Kidney tubule cell (primary cell): ENCODE measurements at regions not wholly inside any gene's neighbourhood (a gene's known extent, or its start where the extent isn't known, plus 50 kb on each side); places are given as distances from the start of the nearest gene placed in this dataset.
"Not testable (repeated sequence)": the region's sequence is repeated elsewhere in the genome, so short reads cannot be mapped to it uniquely, and the experiment has no call there.

Experiments used
- DNase-seq: peaks from one replicate; pipeline ENCODE4 v3.0.0-alpha.2; 2018; ENCODE audit warnings: low spot score

DNA sequence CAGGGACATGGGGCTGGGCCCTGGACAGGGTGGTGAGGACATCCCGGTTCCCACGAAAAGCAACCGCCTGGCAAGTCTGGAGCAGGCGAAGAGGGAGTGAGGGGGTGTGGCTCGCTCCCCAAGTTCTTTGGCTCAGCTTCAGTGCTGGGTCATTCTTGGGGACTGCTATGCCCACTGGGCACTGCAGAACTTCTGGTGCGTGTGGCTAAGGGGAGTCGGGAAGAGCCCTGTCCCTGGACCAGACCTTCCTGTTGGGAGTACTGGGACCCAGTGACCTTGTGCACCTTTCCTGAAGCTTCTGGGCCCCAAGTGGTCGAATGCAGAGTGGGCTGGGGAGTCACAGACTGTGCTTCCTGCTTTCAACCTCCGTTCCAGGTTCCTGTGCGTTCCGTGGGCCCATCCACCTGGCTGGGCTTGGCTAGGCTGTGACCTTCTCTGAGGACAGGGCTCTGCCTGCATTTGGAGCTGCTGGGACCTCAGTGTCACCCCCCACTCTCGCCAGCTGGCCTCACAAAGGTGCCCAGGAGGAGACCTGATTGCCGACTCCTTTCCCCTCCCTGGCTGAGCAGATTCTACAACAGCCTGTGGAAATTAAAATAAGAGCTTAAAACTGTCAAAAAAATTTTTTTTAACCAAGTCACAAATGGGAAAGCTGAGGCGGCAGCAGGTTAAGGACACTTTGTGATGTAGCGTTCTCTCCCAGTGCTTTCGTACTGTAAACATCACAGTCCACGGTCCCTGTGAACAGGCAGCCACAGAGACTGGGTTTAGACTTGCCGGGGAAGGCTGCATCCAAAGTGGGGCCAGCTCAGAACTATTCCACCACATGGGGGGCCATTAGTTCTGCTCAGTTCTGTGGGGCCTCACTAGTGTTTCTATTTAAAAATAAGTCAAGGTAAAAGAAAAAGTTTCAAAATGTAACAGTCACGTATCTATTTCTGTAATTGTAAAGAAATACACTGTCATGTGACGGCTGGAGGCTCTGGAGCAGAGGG is 63.8 kb upstream of the WNT7B start:
- DNase-seq: no peak

DNA sequence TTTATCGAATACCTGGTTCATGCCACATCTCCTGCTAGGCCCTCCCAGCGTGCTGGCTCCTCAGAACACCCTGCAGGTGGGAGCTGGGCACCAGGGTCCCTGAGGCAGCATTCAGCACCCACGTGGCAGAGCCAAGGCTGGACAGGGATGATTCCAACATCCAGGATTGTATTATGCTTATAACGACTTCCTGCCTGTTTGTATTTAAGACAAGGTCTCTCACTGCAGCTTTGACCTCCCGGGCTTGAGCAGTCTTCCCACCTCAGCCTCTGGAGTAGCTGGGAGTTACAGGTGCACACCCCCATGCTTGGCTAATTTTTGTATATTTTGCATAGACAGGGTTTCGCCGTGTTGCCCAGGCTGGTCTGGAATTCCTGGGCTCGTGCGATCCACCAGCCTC is 64.7 kb upstream of the WNT7B start:
- DNase-seq: peak; percentile 52

DNA sequence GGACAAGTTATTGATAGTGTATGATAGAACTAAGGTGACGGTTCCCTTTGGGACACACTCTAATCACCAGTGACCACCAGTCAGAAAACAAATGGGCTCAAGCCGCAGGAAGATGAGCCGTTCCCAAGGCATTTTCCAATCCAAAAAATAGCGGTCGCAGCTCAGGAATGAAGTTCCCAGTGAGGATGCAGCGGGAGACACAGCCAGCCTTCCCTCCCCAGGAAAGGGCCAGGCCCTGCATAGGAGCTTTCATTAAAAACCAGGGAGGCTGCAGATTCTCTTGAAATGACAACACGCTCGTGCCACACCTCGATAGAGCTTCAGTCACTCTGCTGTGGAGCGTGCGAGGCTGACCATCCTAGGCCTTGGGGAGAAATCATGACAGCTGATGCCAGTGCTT is 65.8 kb upstream of the WNT7B start:
- peak; percentile 62 for DNase-seq

DNA sequence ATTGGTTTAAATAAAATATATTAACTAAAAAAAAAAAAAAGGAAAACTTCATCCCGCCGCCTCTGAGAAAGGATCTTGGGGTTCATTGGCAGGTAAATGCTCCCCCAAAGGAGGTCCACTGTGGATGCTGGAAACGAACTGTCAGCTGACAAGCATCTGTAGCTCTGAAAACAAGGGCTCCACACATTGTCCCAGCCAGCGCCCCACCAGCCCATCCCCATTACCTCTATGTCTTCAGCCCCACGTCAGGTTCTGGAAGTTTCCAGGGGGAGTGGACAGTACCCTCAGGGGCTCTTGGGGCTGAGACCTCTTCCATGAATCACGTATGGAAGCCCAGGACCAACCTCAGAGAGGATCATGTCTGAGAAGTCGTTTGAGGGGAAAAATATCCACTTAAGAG is 66.4 kb upstream of the WNT7B start:
- DNase-seq: no peak

DNA sequence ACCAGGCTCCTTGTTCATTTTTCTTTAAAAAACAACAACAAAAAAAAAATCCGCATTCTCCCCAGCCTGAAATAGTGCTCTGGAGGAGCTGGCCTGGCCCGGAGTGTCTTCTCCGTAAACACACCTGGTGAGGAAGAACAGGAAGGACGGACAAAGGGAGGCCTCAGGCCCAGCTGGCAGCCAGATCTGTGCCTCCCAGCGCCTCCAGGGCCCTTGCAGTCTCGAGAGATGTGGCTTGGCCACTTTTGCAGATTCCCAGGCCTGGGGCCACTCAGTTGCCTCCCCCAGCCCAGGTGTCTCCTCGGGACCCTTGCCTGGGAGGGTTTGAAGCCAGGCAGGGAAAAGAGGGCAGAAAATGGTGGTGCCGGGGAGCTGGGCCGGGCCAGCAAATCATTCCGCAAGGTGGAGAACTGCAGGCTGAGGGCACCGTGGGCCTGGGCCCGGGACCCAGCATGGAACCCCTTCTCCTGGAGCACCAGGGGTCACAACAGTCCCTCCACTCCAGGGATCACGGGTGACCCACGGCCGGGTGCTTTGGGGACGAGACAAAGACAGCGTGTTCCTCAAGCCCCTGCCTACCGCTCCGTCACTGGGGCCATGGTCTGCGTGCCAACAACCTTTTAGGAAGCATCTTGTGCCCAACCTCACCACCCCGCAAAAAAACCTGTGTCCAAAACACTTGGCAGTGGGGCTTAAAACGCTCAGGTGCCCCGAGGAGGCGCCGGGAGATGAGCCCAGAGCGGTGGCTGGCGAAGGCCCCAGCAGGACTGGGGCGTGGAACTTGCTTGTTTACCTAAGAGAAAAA is 67.1 kb upstream of the WNT7B start:
- DNase-seq: peak; percentile 60

DNA sequence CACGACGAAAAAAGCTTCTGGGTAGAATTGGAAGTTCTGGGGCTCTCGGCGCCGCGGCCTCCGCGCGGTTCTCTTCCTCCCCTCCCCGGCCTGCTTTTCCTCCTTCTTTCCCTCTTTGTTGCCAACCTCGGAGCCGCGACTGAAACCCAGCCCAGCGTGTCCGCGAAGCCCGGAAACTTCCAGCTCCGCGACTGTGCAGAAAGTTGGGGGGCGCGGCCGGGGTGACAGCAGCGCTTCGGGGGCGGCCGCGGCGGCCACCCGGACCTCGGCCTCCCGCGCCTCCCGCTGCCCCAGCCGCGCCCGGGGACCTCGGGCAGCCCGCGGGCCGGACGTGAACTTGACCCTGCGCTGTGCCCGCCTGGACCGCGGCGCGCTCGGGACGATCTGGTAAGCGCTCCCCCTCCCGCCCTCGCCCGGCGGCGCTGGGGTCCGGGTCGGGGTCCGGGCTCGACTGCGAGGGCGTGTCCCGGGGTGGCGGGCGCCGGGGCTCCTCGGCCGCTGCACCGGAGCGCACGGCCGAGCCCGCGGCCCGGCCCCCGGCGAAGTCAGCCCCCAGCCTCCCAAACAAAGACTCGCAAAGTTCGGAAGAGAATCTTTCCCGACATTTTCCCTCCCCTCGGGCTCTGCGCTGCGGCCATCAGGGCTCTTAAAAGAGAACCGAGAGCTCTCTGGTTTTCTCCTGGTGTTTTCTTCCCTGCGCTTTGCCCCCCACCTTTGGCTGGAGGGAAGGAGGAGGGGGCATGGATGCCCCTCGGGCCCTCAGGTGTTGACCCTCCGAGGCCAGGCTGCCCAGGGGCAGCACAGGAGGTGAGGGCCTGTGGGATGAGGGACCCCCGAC is 67.9 kb upstream of the WNT7B start:
- peak; percentile 45 for DNase-seq

DNA sequence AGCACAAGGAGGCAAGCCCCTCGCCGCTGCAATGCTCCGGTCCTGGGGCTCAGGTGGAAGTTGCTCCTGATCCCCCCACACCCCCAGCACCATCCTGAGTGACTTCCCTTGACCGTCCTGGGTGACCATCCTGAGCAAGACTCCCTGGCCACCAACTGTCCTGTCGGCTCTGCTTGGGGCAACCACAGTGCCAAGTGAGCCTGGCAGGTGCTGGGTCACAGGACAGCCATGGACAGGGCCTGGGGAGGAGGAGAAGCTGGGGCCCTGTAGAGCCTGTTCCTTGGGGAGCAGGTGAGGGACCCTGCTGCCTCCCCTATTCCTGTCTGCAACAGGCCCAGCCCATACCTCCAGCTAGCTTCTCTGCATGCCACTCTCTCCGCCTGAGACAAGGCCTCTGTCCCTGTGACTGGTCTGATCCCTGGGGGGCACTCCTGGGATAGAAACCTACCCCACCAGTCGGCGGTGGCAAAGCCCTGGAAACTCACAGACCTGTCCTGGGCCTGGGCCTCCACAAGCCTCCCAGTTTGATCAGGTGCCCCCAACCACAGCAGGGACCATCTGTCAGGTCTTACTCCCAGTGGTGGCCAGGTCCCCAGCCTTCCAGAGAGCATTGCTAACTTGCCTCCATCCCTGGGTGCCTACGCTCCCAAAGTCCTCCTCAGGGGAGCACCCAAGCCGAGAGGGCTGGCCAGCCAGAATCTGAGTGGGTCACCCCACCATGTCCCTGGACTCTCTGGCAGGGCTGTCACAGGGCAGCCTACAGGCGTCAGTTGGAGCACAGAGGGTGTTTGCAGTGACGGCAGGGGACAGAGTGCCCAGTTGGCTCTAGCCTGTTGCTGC is 68.7 kb upstream of the WNT7B start:
- DNase-seq: no peak

DNA sequence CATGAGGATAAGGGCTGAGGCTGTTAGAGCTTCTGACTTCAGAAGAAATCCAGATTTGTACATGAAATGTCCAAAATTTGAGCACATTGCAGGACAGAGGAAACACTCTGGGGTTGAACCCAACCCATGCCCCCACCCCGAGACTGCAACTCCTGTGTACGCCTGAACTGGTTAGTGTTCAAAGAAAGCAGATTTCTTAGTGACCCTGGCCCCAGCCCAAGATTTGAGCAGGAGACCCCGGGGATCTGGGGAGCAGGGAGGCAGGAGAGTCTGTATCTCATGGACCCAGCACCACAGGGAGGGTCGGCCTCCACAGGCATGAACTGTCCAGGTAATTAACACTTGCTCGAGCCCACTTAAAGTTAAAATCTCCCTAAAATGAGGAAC is 69.3 kb upstream of the WNT7B start:
- DNase-seq: no peak

DNA sequence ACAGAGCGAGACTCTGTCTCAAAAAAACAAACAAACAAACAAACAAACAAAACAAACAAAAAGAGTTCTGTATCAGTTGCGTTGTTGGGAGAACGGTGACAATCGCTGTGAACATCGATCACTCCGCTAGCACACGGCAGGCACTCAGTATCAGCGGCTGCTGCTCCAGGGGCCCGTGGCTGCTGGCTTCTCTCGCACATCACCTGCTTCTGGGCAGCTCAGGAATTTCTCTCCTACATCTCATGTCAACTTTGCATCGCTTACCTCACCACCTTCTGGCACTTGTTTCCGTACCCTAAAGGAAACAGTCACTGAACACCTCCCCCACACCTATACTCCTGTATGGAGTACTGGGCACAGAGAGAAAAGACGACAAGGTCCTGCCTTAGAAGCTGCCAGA is 70.3 kb upstream of the WNT7B start:
- no peak for DNase-seq

DNA sequence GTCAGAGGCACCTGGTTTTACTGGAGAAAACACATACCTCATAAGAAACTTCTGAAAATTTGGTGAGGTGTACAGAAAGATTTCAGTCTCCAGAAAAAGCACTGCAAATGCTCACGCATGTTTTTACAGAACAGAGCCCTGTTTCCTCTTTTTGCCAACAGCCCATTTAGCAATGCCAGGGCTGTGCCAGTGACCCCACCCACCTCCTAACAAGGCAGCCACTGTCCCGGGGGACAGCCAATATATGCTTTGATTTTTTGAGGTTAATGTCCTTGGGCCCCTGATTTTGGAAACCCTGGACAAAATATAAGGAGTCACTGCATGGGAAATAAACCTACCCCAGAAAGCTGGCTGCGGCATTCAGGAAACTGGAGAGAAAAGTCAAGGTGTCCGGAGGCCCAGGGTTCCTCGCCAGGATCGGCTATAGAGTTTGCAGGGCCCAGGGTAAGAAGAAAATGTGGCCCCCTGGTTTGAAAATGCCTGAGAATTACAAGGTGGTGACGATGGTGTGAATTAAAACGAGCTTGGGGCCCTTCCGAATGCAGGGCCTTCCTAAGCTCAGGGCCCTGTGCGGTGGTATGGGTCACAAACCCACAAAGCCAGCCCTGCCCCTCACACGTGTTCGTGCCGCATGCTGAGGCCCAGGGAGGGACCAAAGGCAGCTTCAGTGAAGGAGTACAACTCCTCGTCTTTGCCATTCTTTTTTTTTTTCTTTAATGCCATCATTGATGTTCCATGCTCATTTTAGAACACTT is 71.1 kb upstream of the WNT7B start:
- DNase-seq: no peak

DNA sequence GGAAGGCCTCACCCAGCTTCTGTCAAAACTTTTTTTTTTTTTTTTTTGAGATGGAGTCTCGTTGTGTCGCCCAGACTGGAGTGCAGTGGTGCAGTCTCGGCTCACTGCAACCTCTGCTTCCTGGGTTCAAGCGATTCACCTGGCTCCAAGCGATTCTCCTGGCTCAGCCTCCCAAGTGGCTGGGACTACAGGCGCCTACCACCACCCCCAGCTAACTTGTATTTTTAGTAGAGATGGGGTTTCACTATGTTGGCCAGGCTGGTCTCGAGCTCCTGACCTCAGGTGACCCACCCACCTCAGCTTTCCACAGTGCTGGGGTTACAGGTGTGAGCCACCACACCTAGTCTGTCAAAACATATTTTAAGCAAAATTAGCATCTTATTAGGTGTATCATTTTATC is 71.7 kb upstream of the WNT7B start:
- DNase-seq: not testable (repeated sequence)

DNA sequence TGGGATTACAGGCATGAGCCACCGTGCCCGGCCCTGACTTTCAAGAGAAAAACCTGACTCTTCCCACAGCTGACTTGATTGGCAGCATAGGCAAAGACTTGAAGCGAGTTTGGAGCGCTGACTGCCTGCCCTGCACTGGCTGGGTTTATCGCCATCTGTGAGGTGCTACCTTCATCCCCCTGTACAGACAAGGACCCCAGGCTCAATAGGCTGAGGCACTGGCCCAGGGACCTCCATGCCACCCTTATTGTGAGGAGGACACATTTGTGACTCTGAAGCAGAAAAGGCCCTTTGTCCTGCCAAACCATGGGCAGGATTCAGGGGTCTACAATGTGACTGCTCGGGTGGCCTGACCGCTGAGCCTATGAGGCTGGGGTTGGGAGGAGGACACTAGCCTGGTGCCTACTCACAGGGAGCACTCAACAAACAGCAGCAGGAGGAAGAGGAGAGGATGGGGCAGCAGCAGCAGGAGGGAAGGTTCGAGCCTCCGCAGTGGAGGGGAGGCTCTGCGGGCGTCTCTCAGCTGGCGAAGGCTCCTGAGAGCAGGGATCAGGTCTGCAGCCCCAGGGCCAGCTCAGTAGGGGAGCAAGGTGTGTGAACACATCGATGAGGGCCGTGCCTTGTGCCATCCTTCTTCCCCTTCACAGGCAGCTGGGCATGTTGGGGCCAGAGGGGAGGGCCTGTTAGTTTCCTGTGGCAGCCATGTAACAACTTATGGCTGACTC is 72.9 kb upstream of the WNT7B start:
- no peak for DNase-seq

DNA sequence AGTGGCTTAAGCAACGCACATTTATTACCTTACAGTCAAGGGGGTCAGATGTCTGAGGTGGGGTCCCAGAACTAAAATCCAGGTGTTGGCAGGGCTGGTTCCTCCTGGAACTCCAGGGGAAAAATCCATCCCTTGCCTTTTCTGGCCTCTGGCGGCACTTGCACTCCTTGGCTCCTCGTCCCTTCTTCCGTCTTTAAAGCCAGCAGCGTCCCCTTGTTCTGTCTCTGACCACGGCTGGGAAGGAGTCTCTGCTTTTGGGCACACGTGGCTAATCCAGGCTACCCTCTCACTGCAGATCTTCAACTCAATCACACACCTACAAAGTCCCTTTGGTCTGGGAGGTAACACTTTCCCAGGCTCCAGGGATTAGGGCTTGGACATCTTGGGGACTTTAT is 73.5 kb upstream of the WNT7B start:
- DNase-seq: no peak

DNA sequence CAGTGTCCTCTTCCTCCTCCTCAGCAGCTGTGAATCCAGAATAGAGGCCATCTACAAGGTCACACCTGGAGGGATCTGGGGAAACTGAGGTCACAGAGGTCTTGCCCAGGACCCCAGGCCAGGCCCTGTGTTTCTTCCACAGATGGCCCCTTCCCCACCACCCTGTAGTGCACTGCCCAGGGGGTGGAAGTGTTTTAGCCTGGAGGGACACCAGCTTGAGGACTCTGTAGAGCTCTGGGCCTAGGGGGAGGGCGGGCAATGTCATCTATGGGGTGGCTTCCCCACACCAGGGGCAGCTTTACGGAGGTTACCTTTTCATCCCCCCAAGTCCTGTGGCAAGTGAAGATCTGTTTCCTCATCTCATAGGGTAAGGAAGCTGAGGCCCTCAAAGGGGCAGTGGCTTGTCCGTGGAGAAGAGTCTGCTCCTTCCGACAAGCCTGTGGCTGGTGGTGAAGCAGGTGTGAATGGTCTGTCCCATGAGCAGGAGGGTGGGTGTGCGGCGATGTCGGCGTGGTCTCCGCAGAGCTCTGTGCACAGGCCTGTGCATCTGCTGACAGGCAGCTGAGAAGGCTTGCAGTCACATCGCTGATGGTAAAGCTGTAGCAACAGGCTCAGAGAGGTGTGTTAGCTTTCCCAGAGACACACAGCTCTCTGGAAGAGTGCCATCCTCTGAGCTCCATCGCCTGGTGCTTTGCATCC is 74.1 kb upstream of the WNT7B start:
- no peak for DNase-seq

DNA sequence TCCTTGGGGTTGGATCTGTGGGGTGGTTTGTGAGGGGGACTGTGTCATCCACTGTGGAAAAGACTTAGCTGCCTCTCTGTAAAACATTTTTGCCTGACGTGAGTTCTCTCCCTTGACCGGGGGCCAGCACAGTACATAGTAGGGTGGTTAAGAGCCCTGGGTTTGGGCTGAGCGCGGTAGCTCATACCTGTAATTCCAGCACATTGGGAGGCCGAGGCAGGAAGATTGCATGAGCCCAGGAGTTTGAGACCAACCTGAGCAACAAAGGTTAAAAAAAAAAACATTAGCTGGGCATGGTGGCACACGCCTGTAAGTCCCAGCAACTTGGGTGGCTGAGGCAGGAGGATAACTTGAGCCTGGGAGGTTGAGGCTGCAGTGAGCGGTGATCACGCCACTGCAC is 74.7 kb upstream of the WNT7B start:
- DNase-seq: no peak

DNA sequence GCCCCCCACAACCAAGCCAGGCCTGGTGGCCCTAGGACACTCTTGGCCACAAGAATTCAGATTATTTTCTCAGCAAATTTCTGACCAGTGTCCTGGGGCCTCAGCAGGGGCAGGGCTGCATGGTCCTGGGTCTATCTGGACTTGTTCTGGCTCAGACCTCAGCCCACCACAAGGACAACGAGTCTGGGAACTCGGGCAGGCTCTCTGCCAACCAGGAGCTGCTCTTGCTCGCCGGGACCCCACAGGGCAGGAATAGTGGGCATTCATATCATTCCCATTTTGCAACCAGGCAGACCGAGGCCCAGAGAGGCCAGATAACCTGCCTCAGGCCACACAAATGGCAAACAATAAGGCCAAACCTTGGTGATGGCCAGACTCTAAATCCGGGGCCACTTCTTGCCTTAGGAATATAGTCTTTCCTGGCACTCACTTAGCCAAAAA is 75.4 kb upstream of the WNT7B start:
- no peak for DNase-seq

DNA sequence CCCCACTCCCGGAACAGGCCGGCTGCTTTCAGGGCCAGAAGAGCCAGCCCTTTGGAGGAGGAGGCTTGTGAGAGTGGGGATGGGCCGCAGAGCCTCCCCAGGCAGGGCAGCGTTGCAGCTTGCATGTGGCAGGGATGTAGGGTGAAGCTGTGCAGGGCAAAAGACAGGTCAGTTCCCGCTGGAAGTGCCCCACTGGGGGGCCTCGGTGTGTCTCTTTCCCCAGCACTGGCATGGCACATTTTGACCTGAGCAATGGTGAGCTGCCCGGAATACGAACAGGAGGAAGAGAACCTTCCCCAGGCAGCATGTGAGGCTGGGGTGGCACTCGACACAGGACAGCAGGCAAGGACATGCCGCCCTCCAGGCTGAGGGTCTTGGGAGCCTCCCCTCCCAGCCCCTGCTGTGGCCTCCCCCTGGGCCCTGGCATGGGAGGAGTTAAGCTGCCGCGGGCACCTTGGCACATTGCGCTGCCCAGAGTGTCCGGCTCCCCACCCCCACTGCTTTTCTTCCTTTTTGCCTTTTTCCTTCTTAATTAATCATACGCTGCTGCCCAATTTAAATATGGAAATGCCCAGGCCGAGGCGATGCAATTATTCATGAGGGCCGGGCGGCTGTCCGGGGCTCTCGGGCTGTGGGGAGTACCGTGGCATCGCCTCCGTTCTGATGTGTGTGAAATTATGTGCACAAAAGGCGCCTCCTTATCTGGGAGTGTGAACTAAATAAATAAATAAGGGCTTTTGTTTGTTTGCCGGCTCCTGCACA is 76.0 kb upstream of the WNT7B start:
- peak; percentile 62 for DNase-seq

DNA sequence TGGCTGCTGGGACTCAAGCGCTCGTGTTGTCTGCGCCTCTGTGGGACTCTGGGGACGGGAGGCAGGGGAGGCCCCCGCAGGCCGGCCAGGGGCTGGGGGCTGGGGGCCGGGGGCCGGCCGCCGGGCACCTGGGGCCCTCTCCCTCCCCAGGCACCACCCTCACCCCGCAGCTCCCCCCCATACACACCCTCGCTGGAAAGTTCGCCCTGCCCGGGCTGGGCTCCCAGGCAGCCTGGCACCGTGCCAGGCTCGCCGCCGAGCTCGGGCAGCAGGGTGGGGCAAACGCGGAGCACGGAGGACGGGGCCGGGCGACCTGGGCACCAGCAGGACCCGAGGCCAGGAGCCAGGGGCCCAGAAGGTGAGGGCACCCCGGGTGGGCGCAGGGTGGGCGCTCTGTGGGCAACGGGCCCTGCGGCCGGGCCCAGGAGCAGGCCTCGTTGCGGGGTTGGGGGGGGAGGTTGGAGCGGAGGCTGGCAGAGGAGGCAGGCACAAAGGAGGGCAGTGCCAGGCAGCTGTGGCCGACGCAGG is 76.7 kb upstream of the WNT7B start:
- DNase-seq: peak; percentile 82
